H1 (cell line): ENCODE measurements at regions not wholly inside any gene's neighbourhood (a gene's known extent, or its start where the extent isn't known, plus 50 kb on each side); places are given as distances from the start of the nearest gene placed in this dataset.

ENCODE experiments used
- CTCF ChIA-PET: fragments of 300-600 bp; sonication (Branson Sonifier 250); formaldehyde crosslinking; loops from one replicate; lab custom pipeline; 2021; ENCODE audit not compliant: partially characterized antibody; lab: Charles Lee
- POLR2A ChIA-PET: fragments of 300-600 bp; sonication (Branson Sonifier 250); formaldehyde crosslinking; loops from one replicate; lab custom pipeline; 2021; ENCODE audit warnings: inconsistent platforms; ENCODE audit not compliant: partially characterized antibody; lab: Charles Lee
- DNase-seq, 2 experiments: peaks; one replicate each; pipeline versions ENCODE4 v3.0.0 to v3.0.0-alpha.2; 2010 to 2022; ENCODE audit warnings: low spot score in 2 of 2, low read depth in 1 of 2, mixed read lengths in 1 of 2
- FAIRE-seq: peaks from 2 replicates; lab custom pipeline; 2011; peaks lifted over from hg19 to GRCh38; lab: Jason Lieb, UNC
- H2AFZ ChIP-seq: 2 replicates; pipeline ENCODE4 v1.8.1; 2012; ENCODE audit warnings: low read length, inconsistent platforms
- H2AK5ac ChIP-seq: 2 replicates; pipeline ENCODE4 v1.6.1; 2013; ENCODE audit warnings: low read depth, low read length
- H2BK120ac ChIP-seq: replicated peaks from 2 replicates; pipeline ENCODE3; 2013; ENCODE audit warnings: low read depth, low read length, inconsistent platforms
- H2BK12ac ChIP-seq: 2 replicates; pipeline ENCODE4 v1.6.1; 2013; ENCODE audit warnings: low read depth, low read length
- H2BK15ac ChIP-seq: 2 replicates; pipeline ENCODE4 v1.6.1; 2013; ENCODE audit warnings: low read length
- H2BK20ac ChIP-seq: 2 replicates; pipeline ENCODE4 v1.6.1; 2013; ENCODE audit warnings: low read length
- H2BK5ac ChIP-seq: 2 replicates; pipeline ENCODE4 v1.6.1; 2013; ENCODE audit warnings: low read depth, low read length
- H3K14ac ChIP-seq: 2 replicates; pipeline ENCODE4 v1.6.1; 2013; ENCODE audit warnings: inconsistent platforms; ENCODE audit not compliant: insufficient read length
- H3K18ac ChIP-seq: 2 replicates; pipeline ENCODE4 v1.6.1; 2013; ENCODE audit warnings: low read length; ENCODE audit errors: extremely low read depth
- H3K23ac ChIP-seq: 2 replicates; pipeline ENCODE4 v1.6.1; 2013; ENCODE audit warnings: inconsistent platforms; ENCODE audit not compliant: insufficient read length
- H3K23me2 ChIP-seq: 2 replicates; pipeline ENCODE4 v1.6.1; 2013; ENCODE audit warnings: low read depth, low read length
- H3K27ac ChIP-seq: 2 replicates; pipeline ENCODE4 v1.6.1; 2011; ENCODE audit warnings: low read depth, low read length, inconsistent platforms
- H3K27me3 ChIP-seq, 4 experiments: replicated peaks in 1 of 4; 1 replicate in 1 of 4; 2 replicates in 3 of 4; pipeline versions ENCODE4 v1.6.1 to v1.8.1; 2011 to 2013; ENCODE audit warnings: low read length in 3 of 4, mild to moderate bottlenecking in 3 of 4, inconsistent platforms in 2 of 4, mixed read lengths in 2 of 4, moderate library complexity in 1 of 4; ENCODE audit not compliant: control insufficient read depth in 3 of 4, insufficient read depth in 3 of 4; ENCODE audit errors: extremely low read depth in 1 of 4
- H3K36me3 ChIP-seq, 4 experiments: 2 replicates each; pipeline versions ENCODE4 v1.6.1 to v1.8.1; 2011 to 2013; ENCODE audit warnings: mild to moderate bottlenecking in 4 of 4, low read length in 3 of 4, moderate library complexity in 2 of 4, control low read depth in 1 of 4, inconsistent platforms in 1 of 4; ENCODE audit not compliant: insufficient read depth in 4 of 4, control insufficient read depth in 2 of 4
- H3K4ac ChIP-seq: replicated peaks from 2 replicates; pipeline ENCODE3; 2013; ENCODE audit warnings: low read length, low read depth, mixed read lengths, inconsistent platforms; ENCODE audit not compliant: insufficient read length
- H3K4me1 ChIP-seq, 4 experiments: replicated peaks in 1 of 4; 1 replicate in 1 of 4; 2 replicates in 3 of 4; pipeline versions ENCODE4 v1.6.1 to v1.8.1; 2011 to 2013; ENCODE audit warnings: low read length in 3 of 4, inconsistent platforms in 2 of 4, mixed read lengths in 1 of 4; ENCODE audit not compliant: insufficient read depth in 4 of 4, control insufficient read depth in 3 of 4
- H3K4me2 ChIP-seq, 2 experiments: 2 replicates each; pipeline versions ENCODE4 v1.6.1 to v1.8.1; 2011 to 2013; ENCODE audit warnings: low read depth in 2 of 2, low read length in 2 of 2, control low read depth in 1 of 2, inconsistent platforms in 1 of 2, mild to moderate bottlenecking in 1 of 2; ENCODE audit not compliant: insufficient read depth in 1 of 2
- H3K4me3 ChIP-seq, 4 experiments: fragments of 200-600, 300-600 bp in 1 of 4; sonication (generic), shearing (Covaris generic), sonication (Bioruptor Twin) in 1 of 4; 2 replicates each; pipeline versions ENCODE4 v1.5.1 to v1.8.1; 2011 to 2016; ENCODE audit warnings: low read length in 4 of 4, low read depth in 3 of 4, control low read depth in 2 of 4, inconsistent platforms in 2 of 4, mild to moderate bottlenecking in 2 of 4, mixed read lengths in 1 of 4, moderate library complexity in 1 of 4; ENCODE audit not compliant: insufficient read depth in 2 of 4; ENCODE audit errors: extremely low read depth in 1 of 4
- H3K56ac ChIP-seq: replicated peaks from 2 replicates; pipeline ENCODE3; 2013; ENCODE audit warnings: low read depth, mild to moderate bottlenecking, mixed read lengths, low read length, inconsistent platforms; ENCODE audit not compliant: insufficient read length
- H3K79me1 ChIP-seq: 2 replicates; pipeline ENCODE4 v1.6.1; 2013; ENCODE audit warnings: low read depth, low read length, control low read depth
- H3K79me2 ChIP-seq, 2 experiments: 2 replicates each; pipeline versions ENCODE4 v1.6.1 to v1.8.1; 2012 to 2013; ENCODE audit warnings: low read length in 2 of 2, mild to moderate bottlenecking in 2 of 2, inconsistent platforms in 1 of 2; ENCODE audit not compliant: insufficient read depth in 2 of 2, control insufficient read depth in 1 of 2
- H3K9ac ChIP-seq, 4 experiments: replicated peaks in 1 of 4; 1 replicate in 1 of 4; 2 replicates in 3 of 4; pipeline versions ENCODE4 v1.6.1 to v1.8.1; 2011 to 2013; ENCODE audit warnings: low read depth in 3 of 4, low read length in 3 of 4, control low read depth in 2 of 4, mild to moderate bottlenecking in 2 of 4, moderate library complexity in 2 of 4, inconsistent platforms in 1 of 4; ENCODE audit errors: extremely low read depth in 1 of 4
- H3K9me3 ChIP-seq, 2 experiments: 2 replicates each; pipeline versions ENCODE4 v1.6.1 to v1.8.1; 2012 to 2013; ENCODE audit warnings: mild to moderate bottlenecking in 2 of 2, moderate library complexity in 2 of 2, control low read depth in 1 of 2, inconsistent platforms in 1 of 2, low read depth in 1 of 2, low read length in 1 of 2, mixed read lengths in 1 of 2; ENCODE audit not compliant: insufficient read depth in 2 of 2
- H4K20me1 ChIP-seq, 2 experiments: replicated peaks in 1 of 2; 2 replicates each; pipeline versions ENCODE3 to v1.8.1; 2011 to 2013; ENCODE audit warnings: inconsistent platforms in 2 of 2, low read length in 2 of 2, mild to moderate bottlenecking in 1 of 2; ENCODE audit not compliant: insufficient read depth in 2 of 2, control insufficient read depth in 1 of 2
- H4K5ac ChIP-seq: 2 replicates; pipeline ENCODE4 v1.6.1; 2013; ENCODE audit warnings: low read length, low read depth, mixed read lengths, inconsistent platforms; ENCODE audit not compliant: insufficient read length
- H4K8ac ChIP-seq: 2 replicates; pipeline ENCODE4 v1.8.0; 2013; ENCODE audit warnings: mild to moderate bottlenecking, moderate library complexity, low read length, inconsistent platforms; ENCODE audit not compliant: insufficient read depth; ENCODE audit errors: extremely low read depth
- H4K91ac ChIP-seq: replicated peaks from 2 replicates; pipeline ENCODE3; 2013; ENCODE audit warnings: low read length, mixed read lengths, inconsistent platforms; ENCODE audit not compliant: insufficient read length
- BCL11A ChIP-seq, 2 experiments: IDR thresholded peaks; one replicate each; pipeline ENCODE4 v1.6.1; 2011; ENCODE audit warnings: low read depth in 2 of 2, low read length in 2 of 2, mild to moderate bottlenecking in 2 of 2
- CBX5 ChIP-seq: fragments of 300-800, 300-1000 bp; sonication (generic); IDR thresholded peaks from 2 replicates; pipeline ENCODE4 v1.7.1; 2016; ENCODE audit warnings: antibody characterized with exemption, low read length, low read depth
- CEBPB ChIP-seq: IDR thresholded peaks from 2 replicates; pipeline ENCODE4 v1.6.1; 2012; ENCODE audit warnings: low read depth, low read length
- CHD1 ChIP-seq: IDR thresholded peaks from 2 replicates; pipeline ENCODE4 v1.6.1; 2012; ENCODE audit warnings: low read depth, low read length, improper control_type of control experiment
- EP300 ChIP-seq, 2 experiments: IDR thresholded peaks; 1 replicate in 1 of 2; 2 replicates in 1 of 2; pipeline ENCODE4 v1.6.1; 2011 to 2012; ENCODE audit warnings: low read depth in 2 of 2, low read length in 2 of 2, mild to moderate bottlenecking in 2 of 2, borderline replicate concordance in 1 of 2, inconsistent platforms in 1 of 2, moderate library complexity in 1 of 2
- HDAC6 ChIP-seq: IDR thresholded peaks from one replicate; pipeline ENCODE4 v1.7.1; 2012; ENCODE audit warnings: low read depth, mild to moderate bottlenecking, inconsistent platforms, low read length, moderate library complexity
- NANOG ChIP-seq: IDR thresholded peaks from 2 replicates; pipeline ENCODE4 v1.6.1; 2011; ENCODE audit warnings: low read length, low read depth, mild to moderate bottlenecking, inconsistent platforms; ENCODE audit not compliant: insufficient read depth, poor library complexity, severe bottlenecking
- PHF8 ChIP-seq: fragments of 200-600 bp; sonication (generic); conservative IDR thresholded peaks from 2 replicates; pipeline ENCODE4 v1.7.1; 2012; ENCODE audit warnings: low read depth, mild to moderate bottlenecking, inconsistent platforms, low read length, moderate library complexity
- SIX5 ChIP-seq: IDR thresholded peaks from 2 replicates; pipeline ENCODE4 v1.6.1; 2011; ENCODE audit warnings: mild to moderate bottlenecking, low read depth, low read length
- SP2 ChIP-seq: IDR thresholded peaks from 2 replicates; pipeline ENCODE4 v1.6.1; 2012; ENCODE audit warnings: mild to moderate bottlenecking, low read length, inconsistent platforms
- SUZ12 ChIP-seq: fragments of 200-600 bp; sonication (generic); IDR thresholded peaks from 2 replicates; pipeline ENCODE4 v1.6.1; 2012; ENCODE audit warnings: mild to moderate bottlenecking, inconsistent platforms, low read length, moderate library complexity, mixed read lengths
- TCF12 ChIP-seq: IDR thresholded peaks from 2 replicates; pipeline ENCODE4 v1.6.1; 2011; ENCODE audit warnings: low read depth, mild to moderate bottlenecking, low read length
- WGBS, 2 experiments: shearing (Covaris generic) in 1 of 2; methylation state at CpG; one replicate each; pipeline versions ENCODE4 v1.1.6 to v1.1.7; 2013 to 2015; ENCODE audit warnings: low lambda C conversion rate in 2 of 2, mixed read lengths in 2 of 2, inconsistent platforms in 1 of 2, low coverage in 1 of 2, missing lambda C conversion rate in 1 of 2; ENCODE audit not compliant: insufficient replicate concordance in 2 of 2, insufficient coverage in 1 of 2, insufficient read length in 1 of 2; ENCODE audit errors: extremely low coverage in 1 of 2, missing lambda C conversion rate in 1 of 2; 5-methylcytosine and 5-hydroxymethylcytosine counted together

GRCh38 chr15:69634860-69635259, 182.2 kb downstream of the RPLP1 start:
- H3K4ac ChIP-seq: no peak overlapping the region
- H3K4me3 ChIP-seq: no peak overlapping the region
- no peak overlapping the region for H2BK120ac ChIP-seq
- peaks cover 0 to 2% of the 10 kb centered on the region in 2 experiments for H4K20me1 ChIP-seq
- TF ChIP-seq SP2 (no peak), NANOG (no peak), PHF8 (no peak), TCF12 (no peak), EP300 (IDR thresholded peaks at IDR 0.05; ENCODE audit: borderline replicate concordance in 1 of 2, low read depth in 2 of 2, low read length in 2 of 2) (no peak), SIX5 (no peak), SUZ12 (no peak), CEBPB (no peak), BCL11A (IDR thresholded peaks at IDR 0.05; ENCODE audit: low read depth in 2 of 2, low read length in 2 of 2) (no peak), CHD1 (no peak), CBX5 (no peak), HDAC6 (no peak)
- H3K18ac ChIP-seq: no peak overlapping the region
- no peak overlapping the region for H4K5ac ChIP-seq
- no peaks in the 10 kb centered on the region; a peak in 1 of 7 replicates for H3K27me3 ChIP-seq
- H3K79me2 ChIP-seq: no peaks in the 10 kb centered on the region
- ChIA-PET POLR2A (no interaction called here), CTCF (interaction anchor here (0.6 kb wide), 1 partner anchor 210 kb away, joined by 3 read pairs; no protein-coding TSS in a partner anchor)
- H2BK12ac ChIP-seq: no peak overlapping the region
- H2BK5ac ChIP-seq: no peak overlapping the region
- H3K14ac ChIP-seq: no peak overlapping the region
- H3K79me1 ChIP-seq: no peaks in the 10 kb centered on the region
- H3K56ac ChIP-seq: no peak overlapping the region
- no peak overlapping the region for H3K27ac ChIP-seq
- no peak for FAIRE-seq
- H3K36me3 ChIP-seq: no peaks in the 10 kb centered on the region
- no peak overlapping the region for H2BK15ac ChIP-seq
- no peak overlapping the region for H2BK20ac ChIP-seq
- no peak overlapping the region for H3K23ac ChIP-seq
- no peak overlapping the region for H3K4me2 ChIP-seq
- H3K9ac ChIP-seq: no peak overlapping the region
- no peak overlapping the region for H4K8ac ChIP-seq
- no peak overlapping the region for H2AFZ ChIP-seq
- H2AK5ac ChIP-seq: no peak overlapping the region
- H3K9me3 ChIP-seq: no peaks in the 10 kb centered on the region
- H3K4me1 ChIP-seq: no peaks in the 10 kb centered on the region
- WGBS, 2 experiments: 94% methylated on average over 5 of the region's 5 CpGs; no CpG with 5 or more reads in 1 of the 2 experiments
- peaks cover 3% of the 10 kb centered on the region; the same call in 1 of the 2 replicates for H3K23me2 ChIP-seq
- DNase-seq: no peak
- H4K91ac ChIP-seq: no peak overlapping the region
